Endothelial cell of umbilical vein (primary cell): ENCODE measurements at regions not wholly inside any gene's neighbourhood (a gene's known extent, or its start where the extent isn't known, plus 50 kb on each side); places are given as distances from the start of the nearest gene placed in this dataset.

ENCODE experiments used
- BruUV-seq: library from RNA; stranded (reverse); fragments of 400-500 nt; replicated peaks from 2 replicates; lab custom pipeline; 2021; lab: Mats Ljungman, UMichigan
- CTCF ChIA-PET: fragments of 300-600, 350-600 bp; sonication (Branson Sonifier 250); formaldehyde crosslinking; loops from one replicate; lab custom pipeline; 2021; ENCODE audit warnings: antibody characterized with exemption, inconsistent platforms; lab: Charles Lee
- POLR2A ChIA-PET: fragments of 300-600, 350-600 bp; sonication (Branson Sonifier 250); formaldehyde crosslinking; loops from one replicate; lab custom pipeline; 2021; ENCODE audit warnings: antibody characterized with exemption, inconsistent platforms; lab: Charles Lee
- DNase-seq: peaks from one replicate; pipeline ENCODE4 v3.0.0-alpha.2; 2011; ENCODE audit warnings: low read depth, low spot score
- FAIRE-seq: peaks from 2 replicates; lab custom pipeline; 2011; peaks lifted over from hg19 to GRCh38; lab: Jason Lieb, UNC
- H2AFZ ChIP-seq: 2 replicates; pipeline ENCODE4 v1.6.0; 2012; ENCODE audit warnings: low read depth, low read length, control low read depth, inconsistent platforms
- H3K27ac ChIP-seq: 2 replicates; pipeline ENCODE4 v1.5.1; 2011; ENCODE audit warnings: low read depth, mild to moderate bottlenecking, control low read depth, low read length, moderate library complexity; ENCODE audit not compliant: insufficient read depth
- H3K27me3 ChIP-seq, 2 experiments: 2 replicates each; pipeline versions ENCODE4 v1.6.0 to v1.6.1; 2011; ENCODE audit warnings: low read length in 2 of 2, mixed read lengths in 1 of 2; ENCODE audit not compliant: control insufficient read depth in 2 of 2, insufficient read depth in 2 of 2
- H3K36me3 ChIP-seq, 2 experiments: 2 replicates in 1 of 2; 3 replicates in 1 of 2; pipeline ENCODE4 v1.5.1; 2011; ENCODE audit warnings: low read length in 2 of 2, mild to moderate bottlenecking in 1 of 2, moderate library complexity in 1 of 2; ENCODE audit not compliant: control insufficient read depth in 2 of 2, insufficient read depth in 2 of 2; ENCODE audit errors: extremely low read depth in 1 of 2
- H3K4me1 ChIP-seq: 3 replicates; pipeline ENCODE4 v1.5.1; 2011; ENCODE audit warnings: mild to moderate bottlenecking, low read length; ENCODE audit not compliant: control insufficient read depth, insufficient read depth; ENCODE audit errors: extremely low read depth
- H3K4me2 ChIP-seq: 2 replicates; pipeline ENCODE4 v1.6.1; 2011; ENCODE audit warnings: low read length, control low read depth, mixed read lengths; ENCODE audit not compliant: insufficient read depth
- H3K4me3 ChIP-seq, 3 experiments: fragments of 200-600 bp in 1 of 3; sonication (generic), shearing (Covaris generic) in 1 of 3; replicated peaks in 1 of 3; 2 replicates each; pipeline ENCODE4 v1.5.1; 2011 to 2016; ENCODE audit warnings: control low read depth in 3 of 3, low read length in 3 of 3, mild to moderate bottlenecking in 2 of 3, inconsistent platforms in 1 of 3, low read depth in 1 of 3, moderate library complexity in 1 of 3; ENCODE audit not compliant: insufficient read depth in 1 of 3
- H3K79me2 ChIP-seq: 2 replicates; pipeline ENCODE4 v1.6.0; 2012; ENCODE audit warnings: low read length, inconsistent platforms; ENCODE audit not compliant: control insufficient read depth, insufficient read depth
- H3K9ac ChIP-seq: replicated peaks from 2 replicates; pipeline ENCODE3; 2011; ENCODE audit warnings: low read length, control low read depth; ENCODE audit not compliant: insufficient read depth; ENCODE audit errors: extremely low read depth
- H3K9me1 ChIP-seq: replicated peaks from 3 replicates; pipeline ENCODE4 v1.6.0; 2011; ENCODE audit warnings: mild to moderate bottlenecking, low read length; ENCODE audit not compliant: control insufficient read depth, insufficient read depth; ENCODE audit errors: extremely low read depth
- H3K9me3 ChIP-seq: replicated peaks from 2 replicates; pipeline ENCODE4 v1.5.1; 2012; ENCODE audit warnings: low read length, inconsistent platforms; ENCODE audit not compliant: control insufficient read depth, insufficient read depth
- H4K20me1 ChIP-seq: replicated peaks from 2 replicates; pipeline ENCODE3; 2011; ENCODE audit warnings: mild to moderate bottlenecking, low read length; ENCODE audit not compliant: control insufficient read depth, insufficient read depth; ENCODE audit errors: extremely low read depth
- EZH2 ChIP-seq: IDR thresholded peaks from 2 replicates; pipeline ENCODE4 v1.6.1; 2012; ENCODE audit warnings: borderline replicate concordance, low read depth, mild to moderate bottlenecking, moderate library complexity, low read length, inconsistent platforms; ENCODE audit not compliant: severe bottlenecking
- FOS ChIP-seq: IDR thresholded peaks from 2 replicates; pipeline ENCODE4 v1.6.1; 2011; ENCODE audit warnings: mild to moderate bottlenecking, low read length, moderate library complexity, borderline replicate concordance; ENCODE audit not compliant: insufficient read depth
- GATA2 ChIP-seq: IDR thresholded peaks from 2 replicates; pipeline ENCODE4 v1.7.0; 2011; ENCODE audit warnings: low read depth, mild to moderate bottlenecking, moderate library complexity, mixed read lengths, low read length; ENCODE audit not compliant: insufficient read length, insufficient read depth
- JUN ChIP-seq: IDR thresholded peaks from 2 replicates; pipeline ENCODE4 v1.6.1; 2011; ENCODE audit warnings: borderline replicate concordance, low read depth; ENCODE audit not compliant: insufficient read length, insufficient read depth
- POLR2A ChIP-seq: IDR thresholded peaks from 2 replicates; pipeline ENCODE4 v1.6.1; 2012; ENCODE audit warnings: low read depth, mild to moderate bottlenecking, control low read depth, low read length
- POLR2AphosphoS5 ChIP-seq: IDR thresholded peaks from 2 replicates; pipeline ENCODE4 v1.6.1; 2012; ENCODE audit warnings: low read depth, mild to moderate bottlenecking, control low read depth, low read length, moderate library complexity; ENCODE audit not compliant: insufficient read depth
- dilution Hi-C: fragments of 300-500 bp; cut with MboI; formaldehyde crosslinking; loops from one replicate; pipeline ENCODE4 v1.15.0; 2019; ENCODE audit warnings: low sequenced_read_pairs; ENCODE audit not compliant: extremely low pct_ligation_motif_present
- intact Hi-C: fragments of 100-400 bp; cut with micrococcal nuclease; formaldehyde crosslinking; loops from one replicate; pipeline ENCODE4 v1.10.0; 2022
- TF ChIP-seq, protein P1 (sequence below): IDR thresholded peaks from 2 replicates; pipeline ENCODE4 v1.6.1; 2011; ENCODE audit not compliant: insufficient read depth, insufficient read length
- TF ChIP-seq, protein P2 (sequence below), 2 donors: IDR thresholded peaks; 1 replicate in 1 of 2; 2 replicates in 1 of 2; pipeline ENCODE4 v1.5.1; 2011; ENCODE audit warnings: low read length in 2 of 2, mild to moderate bottlenecking in 2 of 2, moderate library complexity in 2 of 2, control low read depth in 1 of 2, inconsistent platforms in 1 of 2, low read depth in 1 of 2; ENCODE audit not compliant: insufficient read depth in 1 of 2; ENCODE audit errors: extremely low read depth in 1 of 2

DNA sequence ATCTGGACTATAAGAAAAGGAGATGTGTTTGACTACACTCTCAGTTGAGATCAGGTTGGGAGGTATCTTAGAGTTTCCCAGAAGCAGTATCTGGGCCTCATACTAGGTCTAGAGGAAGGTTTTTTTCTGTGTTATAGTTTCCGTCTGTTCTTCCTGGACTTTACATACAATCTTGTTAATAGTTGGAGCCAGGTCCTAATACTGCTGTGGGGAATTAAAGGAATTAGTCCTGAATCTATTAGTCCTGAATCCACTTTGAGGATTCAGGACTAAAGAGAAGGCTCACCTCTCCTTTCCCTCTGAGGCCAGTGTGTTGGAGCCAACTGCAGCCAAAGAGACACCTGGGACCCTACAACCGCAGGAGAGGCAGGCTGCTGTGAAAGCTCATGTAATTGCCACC lies 445.7 kb upstream of the CLINT1 start:
- no TSS peak for BruUV-seq
- FAIRE-seq (no peak), DNase-seq (no peak)
- no peak overlapping the region for H2AFZ ChIP-seq
- H3K27me3 ChIP-seq, result no peaks in the 10 kb centered on the region
- no peak overlapping the region for H3K27ac ChIP-seq
- H3K36me3 ChIP-seq, result no peaks in the 10 kb centered on the region
- no peaks in the 10 kb centered on the region for H3K79me2 ChIP-seq
- no peaks in the 10 kb centered on the region for H3K9me1 ChIP-seq
- H3K4me3 ChIP-seq, result no peak overlapping the region
- intact Hi-C loops (no loop called here), dilution Hi-C loops (no loop called here)
- H3K9me3 ChIP-seq, result no peaks in the 10 kb centered on the region
- no peaks in the 10 kb centered on the region for H3K4me1 ChIP-seq
- H3K4me2 ChIP-seq, result no peak overlapping the region
- no peaks in the 10 kb centered on the region for H4K20me1 ChIP-seq
- ChIA-PET CTCF (no interaction called here), POLR2A (no interaction called here)
- no peak overlapping the region for H3K9ac ChIP-seq
- TF ChIP-seq, protein P1, sequence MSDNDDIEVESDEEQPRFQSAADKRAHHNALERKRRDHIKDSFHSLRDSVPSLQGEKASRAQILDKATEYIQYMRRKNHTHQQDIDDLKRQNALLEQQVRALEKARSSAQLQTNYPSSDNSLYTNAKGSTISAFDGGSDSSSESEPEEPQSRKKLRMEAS, result no peak
- TF ChIP-seq GATA2 (no peak), POLR2A (no peak), POLR2AphosphoS5 (no peak)
- TF ChIP-seq, protein P2, sequence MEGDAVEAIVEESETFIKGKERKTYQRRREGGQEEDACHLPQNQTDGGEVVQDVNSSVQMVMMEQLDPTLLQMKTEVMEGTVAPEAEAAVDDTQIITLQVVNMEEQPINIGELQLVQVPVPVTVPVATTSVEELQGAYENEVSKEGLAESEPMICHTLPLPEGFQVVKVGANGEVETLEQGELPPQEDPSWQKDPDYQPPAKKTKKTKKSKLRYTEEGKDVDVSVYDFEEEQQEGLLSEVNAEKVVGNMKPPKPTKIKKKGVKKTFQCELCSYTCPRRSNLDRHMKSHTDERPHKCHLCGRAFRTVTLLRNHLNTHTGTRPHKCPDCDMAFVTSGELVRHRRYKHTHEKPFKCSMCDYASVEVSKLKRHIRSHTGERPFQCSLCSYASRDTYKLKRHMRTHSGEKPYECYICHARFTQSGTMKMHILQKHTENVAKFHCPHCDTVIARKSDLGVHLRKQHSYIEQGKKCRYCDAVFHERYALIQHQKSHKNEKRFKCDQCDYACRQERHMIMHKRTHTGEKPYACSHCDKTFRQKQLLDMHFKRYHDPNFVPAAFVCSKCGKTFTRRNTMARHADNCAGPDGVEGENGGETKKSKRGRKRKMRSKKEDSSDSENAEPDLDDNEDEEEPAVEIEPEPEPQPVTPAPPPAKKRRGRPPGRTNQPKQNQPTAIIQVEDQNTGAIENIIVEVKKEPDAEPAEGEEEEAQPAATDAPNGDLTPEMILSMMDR (IDR thresholded peaks at IDR 0.05; ENCODE audit: extremely low read depth in 1 of 2, insufficient read depth in 1 of 2, low read depth in 1 of 2, low read length in 2 of 2), result no peak

DNA sequence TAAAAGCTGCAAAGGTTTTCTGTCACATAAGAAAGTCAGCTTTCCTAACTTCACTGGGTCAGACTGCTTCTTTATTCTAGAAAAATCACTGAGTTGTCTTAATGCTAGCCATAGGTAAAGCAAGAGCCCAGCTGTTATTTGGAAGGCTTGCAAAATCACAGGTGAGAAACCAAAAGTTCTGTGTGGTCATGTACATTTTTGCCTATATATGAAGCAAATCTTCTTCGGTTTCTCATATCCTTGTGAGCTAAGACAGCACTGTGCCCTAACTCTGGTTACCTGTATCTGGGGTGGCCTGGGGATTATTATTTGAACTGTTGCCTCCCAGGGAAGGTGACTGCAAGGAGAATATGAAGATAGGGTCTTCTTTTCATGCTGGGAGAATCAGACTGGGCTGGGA lies 444.9 kb upstream of the CLINT1 start:
- FAIRE-seq (no peak), DNase-seq (no peak)
- Histone ChIP-seq H2AFZ (no peak overlapping the region), H3K27ac (no peak overlapping the region), H3K27me3 (no peaks in the 10 kb centered on the region), H3K9ac (no peak overlapping the region), H3K79me2 (no peaks in the 10 kb centered on the region), H3K4me2 (no peak overlapping the region), H3K4me1 (no peaks in the 10 kb centered on the region), H3K4me3 (no peak overlapping the region), H3K9me1 (no peaks in the 10 kb centered on the region), H3K9me3 (no peaks in the 10 kb centered on the region), H3K36me3 (no peaks in the 10 kb centered on the region), H4K20me1 (no peaks in the 10 kb centered on the region)
- POLR2A ChIA-PET, result no interaction called here
- dilution Hi-C loops (no loop called here), intact Hi-C loops (no loop called here)
- CTCF ChIA-PET, result no interaction called here
- no TSS peak for BruUV-seq
- TF ChIP-seq FOS (no peak), POLR2A (no peak), EZH2 (no peak), GATA2 (no peak), POLR2AphosphoS5 (no peak), JUN (no peak)
- TF ChIP-seq, protein P2 (IDR thresholded peaks at IDR 0.05; ENCODE audit: extremely low read depth in 1 of 2, insufficient read depth in 1 of 2, low read depth in 1 of 2, low read length in 2 of 2), result no peak
- TF ChIP-seq, protein P1, result no peak
